HEK293 (cell line): ENCODE measurements at regions not wholly inside any gene's neighbourhood (a gene's known extent, or its start where the extent isn't known, plus 50 kb on each side); places are given as distances from the start of the nearest gene placed in this dataset.

Experiments
- CTCF ChIA-PET: fragments of 350-600 bp; formaldehyde crosslinking; extraction: SDS; loops from one replicate; lab custom pipeline; 2021; ENCODE audit warnings: antibody characterized with exemption; lab: Yijun Ruan, JAX
- POLR2A ChIA-PET: fragments of 300-600 bp; formaldehyde crosslinking; extraction: SDS; loops from one replicate; lab custom pipeline; 2020; ENCODE audit warnings: antibody characterized with exemption, inconsistent platforms; lab: Yijun Ruan, JAX
- H3K27ac ChIP-seq: fragments of 200-500 bp; sonication (Bioruptor generic); 2 replicates; pipeline ENCODE4 v1.5.1; 2014; ENCODE audit warnings: low read depth, low read length, control low read depth, inconsistent platforms; ENCODE audit errors: extremely low read depth
- H3K36me3 ChIP-seq, 2 experiments: fragments of 200-500 bp in 1 of 2; sonication (Bioruptor generic) in 1 of 2; 1 replicate in 1 of 2; 2 replicates in 1 of 2; pipeline ENCODE4 v1.5.1; 2014 to 2017; ENCODE audit warnings: inconsistent platforms in 2 of 2, low read length in 2 of 2; ENCODE audit not compliant: control insufficient read depth in 2 of 2, insufficient read depth in 1 of 2
- H3K4me1 ChIP-seq: fragments of 200-500 bp; sonication (Bioruptor generic); 2 replicates; pipeline ENCODE4 v1.5.1; 2014; ENCODE audit warnings: mild to moderate bottlenecking, low read length, inconsistent platforms; ENCODE audit not compliant: control insufficient read depth, insufficient read depth
- H3K4me3 ChIP-seq: 2 replicates; pipeline ENCODE4 v1.5.1; 2011; ENCODE audit warnings: low read depth, mild to moderate bottlenecking, control low read depth, low read length, moderate library complexity
- H3K9me3 ChIP-seq: fragments of 200-500 bp; sonication (Bioruptor generic); 2 replicates; pipeline ENCODE4 v1.5.1; 2014; ENCODE audit warnings: low read depth, low read length, inconsistent platforms; ENCODE audit not compliant: control insufficient read depth, insufficient read depth
- FEZF1 ChIP-seq: fragments of 450-650 bp; formaldehyde crosslinking; IDR thresholded peaks from 2 replicates; pipeline ENCODE4 v1.5.1; 2016; ENCODE audit warnings: missing biosample characterization, missing genetic modification characterization
- GFI1B ChIP-seq: fragments of 450-650 bp; formaldehyde crosslinking; IDR thresholded peaks from 2 replicates; pipeline ENCODE4 v1.5.1; 2016; ENCODE audit warnings: missing biosample characterization, missing genetic modification characterization
- GLIS1 ChIP-seq: fragments of 450-650 bp; formaldehyde crosslinking; IDR thresholded peaks from 2 replicates; pipeline ENCODE4 v1.5.1; 2016; ENCODE audit warnings: missing biosample characterization, missing genetic modification characterization
- HOXA7 ChIP-seq: sonication (generic); formaldehyde crosslinking; IDR thresholded peaks from 2 replicates; pipeline ENCODE4 v1.8.1; 2022; ENCODE audit warnings: missing genetic modification reagents, borderline replicate concordance
- RBAK ChIP-seq: fragments of 450-650 bp; formaldehyde crosslinking; IDR thresholded peaks from 2 replicates; pipeline ENCODE4 v1.5.1; 2016; ENCODE audit warnings: missing biosample characterization, missing genetic modification characterization
- REPIN1 ChIP-seq: fragments of 450-650 bp; formaldehyde crosslinking; IDR thresholded peaks from 2 replicates; pipeline ENCODE4 v1.5.1; 2017; ENCODE audit warnings: missing biosample characterization, missing genetic modification characterization, low read depth
- ZNF132 ChIP-seq: fragments of 450-650 bp; formaldehyde crosslinking; IDR thresholded peaks from 2 replicates; pipeline ENCODE4 v1.5.1; 2017; ENCODE audit warnings: missing biosample characterization, missing genetic modification characterization, borderline replicate concordance
- ZNF133 ChIP-seq: fragments of 450-650 bp; formaldehyde crosslinking; IDR thresholded peaks from 2 replicates; pipeline ENCODE4 v1.5.1; 2016; ENCODE audit warnings: missing biosample characterization, missing genetic modification characterization
- ZNF175 ChIP-seq: fragments of 450-650 bp; formaldehyde crosslinking; IDR thresholded peaks from 2 replicates; pipeline ENCODE4 v1.5.1; 2016; ENCODE audit warnings: missing biosample characterization, missing genetic modification characterization
- ZNF18 ChIP-seq: fragments of 450-650 bp; formaldehyde crosslinking; IDR thresholded peaks from 2 replicates; pipeline ENCODE4 v1.5.1; 2016; ENCODE audit warnings: missing biosample characterization, missing genetic modification characterization
- ZNF26 ChIP-seq: fragments of 450-650 bp; formaldehyde crosslinking; IDR thresholded peaks from 2 replicates; pipeline ENCODE4 v1.5.1; 2016; ENCODE audit warnings: missing biosample characterization, missing genetic modification characterization
- ZNF37A ChIP-seq: fragments of 450-650 bp; IDR thresholded peaks from 2 replicates; pipeline ENCODE4 v1.5.1; 2018; ENCODE audit warnings: missing biosample characterization, missing genetic modification characterization
- ZNF433 ChIP-seq: fragments of 450-650 bp; formaldehyde crosslinking; IDR thresholded peaks from 2 replicates; pipeline ENCODE4 v1.5.1; 2016; ENCODE audit warnings: missing biosample characterization, missing genetic modification characterization, low read depth
- ZNF560 ChIP-seq: fragments of 450-650 bp; formaldehyde crosslinking; IDR thresholded peaks from 2 replicates; pipeline ENCODE4 v1.5.1; 2017; ENCODE audit warnings: missing biosample characterization, missing genetic modification characterization, borderline replicate concordance
- ZNF600 ChIP-seq: fragments of 450-650 bp; formaldehyde crosslinking; IDR thresholded peaks from 2 replicates; pipeline ENCODE4 v1.5.1; 2016; ENCODE audit warnings: missing biosample characterization, missing genetic modification characterization
- ZNF621 ChIP-seq: fragments of 450-650 bp; formaldehyde crosslinking; IDR thresholded peaks from 2 replicates; pipeline ENCODE4 v1.5.1; 2017; ENCODE audit warnings: missing biosample characterization, missing genetic modification characterization
- ZNF777 ChIP-seq: fragments of 450-650 bp; formaldehyde crosslinking; IDR thresholded peaks from 2 replicates; pipeline ENCODE4 v1.5.1; 2017; ENCODE audit warnings: missing biosample characterization, missing genetic modification characterization, borderline replicate concordance
- ZNF837 ChIP-seq: fragments of 450-650 bp; formaldehyde crosslinking; IDR thresholded peaks from 2 replicates; pipeline ENCODE4 v1.5.1; 2016; ENCODE audit warnings: missing biosample characterization, missing genetic modification characterization
- TF ChIP-seq, protein P1 (sequence below): fragments of 450-650 bp; formaldehyde crosslinking; IDR thresholded peaks from 2 replicates; pipeline ENCODE4 v1.5.1; 2016; ENCODE audit warnings: missing biosample characterization, missing genetic modification characterization
- TF ChIP-seq, protein P2 (sequence below): fragments of 450-650 bp; formaldehyde crosslinking; IDR thresholded peaks from 2 replicates; pipeline ENCODE4 v1.5.1; 2017; ENCODE audit warnings: missing biosample characterization, missing genetic modification characterization

GRCh38 chr7:140269004-140269638 lies 92.3 kb upstream of the KDM7A start:
- TF ChIP-seq ZNF18 (tag by site-specific recombination) (no peak), GFI1B (tag by site-specific recombination) (no peak), ZNF560 (tag by site-specific recombination) (no peak), ZNF133 (tag by site-specific recombination) (no peak), ZNF600 (tag by site-specific recombination) (no peak), FEZF1 (tag by site-specific recombination) (no peak), ZNF777 (tag by site-specific recombination) (no peak), ZNF175 (tag by site-specific recombination) (no peak), HOXA7 (CRISPR knock-in tag) (no peak), ZNF433 (tag by site-specific recombination) (no peak), GLIS1 (tag by site-specific recombination) (no peak), ZNF132 (tag by site-specific recombination) (no peak), ZNF37A (tag by site-specific recombination) (no peak), ZNF26 (no peak), ZNF621 (no peak), REPIN1 (no peak), ZNF837 (tag by site-specific recombination) (no peak), RBAK (tag by site-specific recombination) (no peak)
- TF ChIP-seq, protein P1, sequence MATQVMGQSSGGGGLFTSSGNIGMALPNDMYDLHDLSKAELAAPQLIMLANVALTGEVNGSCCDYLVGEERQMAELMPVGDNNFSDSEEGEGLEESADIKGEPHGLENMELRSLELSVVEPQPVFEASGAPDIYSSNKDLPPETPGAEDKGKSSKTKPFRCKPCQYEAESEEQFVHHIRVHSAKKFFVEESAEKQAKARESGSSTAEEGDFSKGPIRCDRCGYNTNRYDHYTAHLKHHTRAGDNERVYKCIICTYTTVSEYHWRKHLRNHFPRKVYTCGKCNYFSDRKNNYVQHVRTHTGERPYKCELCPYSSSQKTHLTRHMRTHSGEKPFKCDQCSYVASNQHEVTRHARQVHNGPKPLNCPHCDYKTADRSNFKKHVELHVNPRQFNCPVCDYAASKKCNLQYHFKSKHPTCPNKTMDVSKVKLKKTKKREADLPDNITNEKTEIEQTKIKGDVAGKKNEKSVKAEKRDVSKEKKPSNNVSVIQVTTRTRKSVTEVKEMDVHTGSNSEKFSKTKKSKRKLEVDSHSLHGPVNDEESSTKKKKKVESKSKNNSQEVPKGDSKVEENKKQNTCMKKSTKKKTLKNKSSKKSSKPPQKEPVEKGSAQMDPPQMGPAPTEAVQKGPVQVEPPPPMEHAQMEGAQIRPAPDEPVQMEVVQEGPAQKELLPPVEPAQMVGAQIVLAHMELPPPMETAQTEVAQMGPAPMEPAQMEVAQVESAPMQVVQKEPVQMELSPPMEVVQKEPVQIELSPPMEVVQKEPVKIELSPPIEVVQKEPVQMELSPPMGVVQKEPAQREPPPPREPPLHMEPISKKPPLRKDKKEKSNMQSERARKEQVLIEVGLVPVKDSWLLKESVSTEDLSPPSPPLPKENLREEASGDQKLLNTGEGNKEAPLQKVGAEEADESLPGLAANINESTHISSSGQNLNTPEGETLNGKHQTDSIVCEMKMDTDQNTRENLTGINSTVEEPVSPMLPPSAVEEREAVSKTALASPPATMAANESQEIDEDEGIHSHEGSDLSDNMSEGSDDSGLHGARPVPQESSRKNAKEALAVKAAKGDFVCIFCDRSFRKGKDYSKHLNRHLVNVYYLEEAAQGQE (tag by site-specific recombination) = no peak
- TF ChIP-seq, protein P2, sequence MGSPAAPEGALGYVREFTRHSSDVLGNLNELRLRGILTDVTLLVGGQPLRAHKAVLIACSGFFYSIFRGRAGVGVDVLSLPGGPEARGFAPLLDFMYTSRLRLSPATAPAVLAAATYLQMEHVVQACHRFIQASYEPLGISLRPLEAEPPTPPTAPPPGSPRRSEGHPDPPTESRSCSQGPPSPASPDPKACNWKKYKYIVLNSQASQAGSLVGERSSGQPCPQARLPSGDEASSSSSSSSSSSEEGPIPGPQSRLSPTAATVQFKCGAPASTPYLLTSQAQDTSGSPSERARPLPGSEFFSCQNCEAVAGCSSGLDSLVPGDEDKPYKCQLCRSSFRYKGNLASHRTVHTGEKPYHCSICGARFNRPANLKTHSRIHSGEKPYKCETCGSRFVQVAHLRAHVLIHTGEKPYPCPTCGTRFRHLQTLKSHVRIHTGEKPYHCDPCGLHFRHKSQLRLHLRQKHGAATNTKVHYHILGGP (tag by site-specific recombination) = no peak
- CTCF ChIA-PET = no interaction called here
- Histone ChIP-seq H3K4me3 (no peak overlapping the region), H3K36me3 (no peaks in the 10 kb centered on the region), H3K9me3 (no peaks in the 10 kb centered on the region), H3K27ac (no peak overlapping the region), H3K4me1 (no peaks in the 10 kb centered on the region)
- POLR2A ChIA-PET = no interaction called here
